NCI-H2029 treated with DMSO at 0.1 percent for 48 hours (cell line): ENCODE measurements at regions not wholly inside any gene's neighbourhood (a gene's known extent, or its start where the extent isn't known, plus 50 kb on each side); places are given as distances from the start of the nearest gene placed in this dataset.
A peak's percentile ranks its signal among the peaks of the same experiment; 100 is the strongest.

Source experiments
- DNase-seq: peaks from one replicate; lab custom pipeline; 2025; lab: John Stamatoyannopoulos, UW

DNA sequence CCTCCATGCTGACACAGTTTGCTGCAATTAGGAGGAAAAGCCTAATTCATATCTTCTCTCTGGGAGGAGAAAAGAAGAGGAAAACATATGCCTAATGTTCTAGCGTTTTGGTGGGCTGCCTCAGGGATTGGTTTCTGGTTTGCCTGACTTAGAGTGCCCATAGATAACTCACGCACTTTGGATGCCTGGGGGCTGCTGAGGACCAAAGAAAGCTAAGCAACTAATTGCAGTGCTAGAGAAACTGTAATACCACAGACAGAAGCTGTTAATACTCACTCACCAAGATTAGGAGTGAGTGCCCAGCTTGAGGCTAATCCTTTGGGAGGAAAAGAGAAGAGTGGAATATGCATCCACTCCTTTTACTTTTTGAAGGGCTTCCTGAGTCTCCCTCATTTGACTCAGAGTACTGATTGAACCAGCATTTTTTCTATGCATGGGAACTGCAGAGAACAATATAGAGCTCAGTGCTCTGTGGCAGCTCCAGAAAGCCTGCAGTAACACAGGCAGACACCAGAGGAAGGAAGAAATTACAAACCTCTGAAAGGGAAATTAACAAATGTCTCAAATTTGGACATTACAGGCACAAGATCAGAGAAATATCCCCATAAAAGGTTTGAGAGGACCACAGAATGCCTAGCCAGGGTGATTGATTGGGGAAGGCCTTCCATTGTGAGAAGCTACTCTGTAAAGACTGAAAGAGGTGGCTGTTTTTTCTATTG is 666.4 kb downstream of the OLFM4 start:
- DNase-seq, result no peak

- no peak for DNase-seq
These were observed 674.9 kb downstream of the OLFM4 start for GRCh38 chr13:53703371-53704080.

DNA sequence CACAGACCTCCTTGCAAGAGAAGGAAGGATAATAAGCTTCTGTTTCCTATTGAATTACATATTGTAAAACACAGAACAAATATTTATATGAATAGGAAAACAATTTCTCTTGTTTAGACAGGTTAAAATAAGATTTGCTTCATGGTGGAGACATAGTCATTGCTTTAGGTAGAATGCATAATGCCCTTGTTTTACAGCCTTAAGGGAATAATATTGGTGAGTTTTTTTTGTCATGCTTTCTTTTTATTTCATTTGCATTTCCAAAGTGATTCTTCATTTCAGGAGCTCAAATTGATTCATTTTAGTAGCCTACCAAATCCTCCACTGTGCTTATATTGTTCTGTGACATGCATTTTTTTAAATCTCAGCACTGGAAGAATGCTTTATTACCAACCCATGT is 690.7 kb downstream of the OLFM4 start:
- no peak for DNase-seq

DNA sequence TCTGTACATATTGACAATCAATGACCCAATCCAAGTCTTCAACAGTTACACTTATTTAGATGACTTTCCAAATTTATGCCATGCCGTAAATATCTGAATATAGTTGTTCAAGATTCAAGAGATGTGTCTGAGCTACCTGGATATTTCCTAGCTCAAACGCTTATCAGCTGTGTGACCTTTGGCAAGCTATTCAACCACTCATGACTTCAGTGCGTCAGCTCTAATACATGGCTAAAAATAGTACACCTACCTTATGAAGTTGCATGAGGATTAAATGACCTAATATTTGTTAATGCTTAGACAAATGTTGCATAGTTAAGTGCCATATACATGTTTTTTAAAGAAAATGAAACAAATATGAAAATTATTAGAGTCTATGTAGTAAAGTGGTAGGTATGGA is 704.1 kb downstream of the OLFM4 start:
- DNase-seq, result no peak

- no peak for DNase-seq
These were observed 715.3 kb downstream of the OLFM4 start for GRCh38 chr13:53743906-53744305.

DNA sequence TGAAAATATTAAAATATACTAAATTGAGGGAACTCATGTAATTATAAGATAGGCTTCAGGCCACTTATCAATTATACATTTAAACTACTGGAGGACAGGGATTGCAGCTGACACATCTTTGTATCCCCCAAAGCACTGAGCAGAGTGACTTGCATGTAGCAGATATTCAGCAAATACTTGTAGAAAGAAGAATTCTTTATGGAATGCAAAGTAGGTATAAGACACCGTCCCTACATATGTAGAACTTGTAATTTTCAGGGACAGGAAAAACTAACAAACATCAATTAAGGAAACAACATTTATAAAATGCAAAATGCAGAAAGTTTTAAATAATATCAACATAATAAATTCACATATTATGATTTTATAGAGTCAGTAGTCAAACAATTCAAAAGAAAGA is 719.2 kb downstream of the OLFM4 start:
- no peak for DNase-seq

DNA sequence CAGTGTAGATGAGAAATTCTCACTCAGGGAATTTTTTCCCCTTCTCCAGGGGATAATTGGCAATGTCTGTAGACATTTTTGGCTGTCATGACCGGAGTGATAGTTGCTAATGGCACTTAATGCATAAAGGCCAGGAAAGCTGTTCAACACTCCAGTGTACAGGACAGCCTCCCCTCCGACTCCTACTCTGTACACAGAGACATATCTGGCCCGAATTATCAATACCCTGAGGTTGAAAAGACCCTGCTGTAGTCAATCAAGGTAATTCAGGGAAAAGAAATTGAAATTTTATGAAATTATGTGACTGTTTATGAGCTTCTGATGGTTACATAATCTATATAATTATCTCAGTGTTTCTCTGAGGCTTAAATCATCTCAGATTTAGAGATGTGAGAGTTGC is 720.7 kb downstream of the OLFM4 start:
- no peak for DNase-seq

- DNase-seq, result no peak
These were observed 730.4 kb downstream of the OLFM4 start for GRCh38 chr13:53759016-53759415.

- no peak for DNase-seq
These were observed 747.2 kb downstream of the OLFM4 start for GRCh38 chr13:53775807-53776206.

- DNase-seq, result no peak
These were observed 750.3 kb downstream of the OLFM4 start for GRCh38 chr13:53778937-53779336.

GRCh38 chr13:53781941-53782340 is 753.3 kb downstream of the OLFM4 start:
- no peak for DNase-seq

- DNase-seq, result peak; percentile 58
These were observed 753.9 kb downstream of the OLFM4 start for GRCh38 chr13:53782488-53782961.

GRCh38 chr13:53783471-53783870 is 754.9 kb downstream of the OLFM4 start:
- no peak for DNase-seq

DNA sequence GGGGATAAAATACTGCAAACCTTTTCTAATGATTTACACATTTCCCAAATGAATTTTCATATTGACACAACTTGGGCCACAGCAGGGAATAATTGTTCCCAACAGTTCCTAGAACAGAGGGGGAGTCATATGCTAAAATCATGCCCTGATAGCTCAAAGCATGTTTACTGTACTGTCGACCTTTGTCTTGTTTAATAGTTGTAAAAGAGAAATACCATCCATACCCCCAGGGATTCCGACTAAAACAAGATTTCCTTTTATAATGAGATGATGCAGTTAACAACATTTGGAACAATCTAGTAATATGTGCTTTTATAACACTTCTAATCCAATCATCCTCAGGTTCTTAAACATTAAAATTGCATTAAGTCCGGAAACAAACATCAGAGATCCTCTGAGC is 759.7 kb downstream of the OLFM4 start:
- no peak for DNase-seq

DNA sequence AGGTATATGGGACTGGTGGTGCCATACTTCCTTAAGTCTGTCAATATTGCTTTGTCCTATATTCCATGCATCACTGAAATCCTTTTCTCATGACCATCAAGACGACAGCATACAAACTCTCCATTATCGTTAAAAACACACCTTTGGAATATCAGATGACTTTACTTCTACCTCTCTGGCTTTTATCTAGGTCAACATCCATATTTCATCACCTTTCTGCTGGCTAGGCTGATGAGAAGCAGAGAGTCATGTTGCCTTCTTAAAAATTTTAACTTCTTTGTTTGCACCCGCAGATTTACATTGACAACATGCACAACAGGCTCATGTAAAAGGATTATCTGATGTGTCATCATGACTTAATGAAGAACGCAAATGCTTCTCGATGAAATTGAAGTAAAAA is 771.4 kb downstream of the OLFM4 start:
- DNase-seq, result no peak

DNA sequence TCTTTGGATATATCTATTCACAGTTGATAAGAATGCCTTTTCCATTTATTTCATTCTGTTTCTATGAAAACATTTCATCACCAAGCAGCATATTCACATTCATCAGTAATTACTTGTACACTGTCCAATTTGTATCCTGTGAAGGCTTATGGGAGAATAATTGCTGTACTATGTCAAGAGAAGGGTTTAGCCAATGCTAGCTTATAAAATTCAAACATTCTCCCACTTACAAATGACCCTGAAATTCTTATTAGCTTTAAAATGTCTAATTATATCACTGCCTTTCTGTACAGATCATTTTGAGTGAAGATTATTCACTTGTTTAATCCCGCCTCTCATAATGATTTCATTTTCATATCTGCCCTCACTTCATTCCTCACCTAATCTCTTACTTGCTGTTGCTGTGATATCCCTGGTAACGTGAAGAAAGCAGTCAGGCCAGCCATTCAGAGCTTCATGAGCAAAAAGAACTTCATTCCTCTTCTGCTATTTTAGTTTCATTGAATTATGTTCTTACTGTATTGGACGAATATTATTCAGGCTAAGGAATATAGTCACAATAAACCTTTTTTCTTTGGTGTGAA is 778.7 kb downstream of the OLFM4 start:
- DNase-seq, result no peak

- no peak for DNase-seq
These were observed 793.0 kb downstream of the OLFM4 start for GRCh38 chr13:53821632-53822031.

- DNase-seq, result no peak
These were observed 793.5 kb downstream of the OLFM4 start for GRCh38 chr13:53822136-53822535.

- no peak for DNase-seq
These were observed 810.8 kb downstream of the OLFM4 start for GRCh38 chr13:53839461-53839860.

GRCh38 chr13:53844473-53845146 is 816.0 kb downstream of the OLFM4 start:
- no peak for DNase-seq

DNA sequence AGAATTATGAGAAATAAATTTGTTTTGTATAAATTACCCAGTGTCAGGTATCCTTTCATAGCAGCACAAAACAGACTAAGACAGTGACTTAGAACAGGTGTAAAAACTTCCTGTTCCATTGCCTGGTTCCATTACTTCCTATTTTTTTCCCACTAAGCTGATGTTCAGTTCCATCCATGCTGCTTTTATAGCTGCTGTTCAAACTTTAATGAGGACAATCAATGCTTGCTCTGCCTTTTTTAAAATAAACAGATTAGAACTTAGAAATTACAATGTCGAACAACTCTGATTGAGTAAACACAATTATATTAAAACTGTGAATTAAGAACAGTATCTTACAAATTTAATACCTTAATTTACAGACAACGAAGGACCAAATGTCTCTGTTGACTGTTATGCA is 818.9 kb downstream of the OLFM4 start:
- DNase-seq, result no peak

DNA sequence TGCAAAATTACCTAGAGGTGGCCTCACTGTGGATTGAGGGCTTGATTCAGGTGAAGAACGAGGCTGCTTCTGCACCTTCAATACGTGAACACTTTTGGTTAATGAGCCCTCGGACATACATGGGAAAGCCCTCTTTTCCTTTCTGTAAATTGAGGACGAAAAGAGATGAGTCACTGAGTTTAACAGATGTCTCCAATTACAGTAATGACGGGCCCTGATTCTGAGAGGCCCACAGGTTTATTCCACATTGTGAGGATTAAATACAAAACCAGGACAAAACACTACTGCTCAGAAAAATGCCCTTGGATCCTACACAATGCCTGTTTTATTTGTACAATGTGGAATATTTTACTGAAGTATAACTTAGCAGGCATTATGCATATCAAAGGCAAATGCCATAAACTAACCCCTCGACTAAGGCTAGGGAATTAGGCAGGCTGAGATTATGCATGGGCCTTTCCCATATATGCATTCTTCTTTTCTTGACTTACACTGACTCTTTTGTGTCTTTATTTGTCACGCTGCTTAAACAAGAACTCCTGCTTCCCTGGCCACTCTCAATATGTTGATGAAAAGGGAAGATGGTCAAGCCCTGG is 819.9 kb downstream of the OLFM4 start:
- DNase-seq, result no peak
